HG02798 (cell line): ENCODE measurements at regions not wholly inside any gene's neighbourhood (a gene's known extent, or its start where the extent isn't known, plus 50 kb on each side); places are given as distances from the start of the nearest gene placed in this dataset.

Source experiments
- ATAC-seq: cut with Tn5 transposase; IDR thresholded peaks from one replicate; pipeline ENCODE4 v1.9.1; 2021; ENCODE audit warnings: mild to moderate bottlenecking; ENCODE audit not compliant: unreplicated experiment, poor library complexity

DNA sequence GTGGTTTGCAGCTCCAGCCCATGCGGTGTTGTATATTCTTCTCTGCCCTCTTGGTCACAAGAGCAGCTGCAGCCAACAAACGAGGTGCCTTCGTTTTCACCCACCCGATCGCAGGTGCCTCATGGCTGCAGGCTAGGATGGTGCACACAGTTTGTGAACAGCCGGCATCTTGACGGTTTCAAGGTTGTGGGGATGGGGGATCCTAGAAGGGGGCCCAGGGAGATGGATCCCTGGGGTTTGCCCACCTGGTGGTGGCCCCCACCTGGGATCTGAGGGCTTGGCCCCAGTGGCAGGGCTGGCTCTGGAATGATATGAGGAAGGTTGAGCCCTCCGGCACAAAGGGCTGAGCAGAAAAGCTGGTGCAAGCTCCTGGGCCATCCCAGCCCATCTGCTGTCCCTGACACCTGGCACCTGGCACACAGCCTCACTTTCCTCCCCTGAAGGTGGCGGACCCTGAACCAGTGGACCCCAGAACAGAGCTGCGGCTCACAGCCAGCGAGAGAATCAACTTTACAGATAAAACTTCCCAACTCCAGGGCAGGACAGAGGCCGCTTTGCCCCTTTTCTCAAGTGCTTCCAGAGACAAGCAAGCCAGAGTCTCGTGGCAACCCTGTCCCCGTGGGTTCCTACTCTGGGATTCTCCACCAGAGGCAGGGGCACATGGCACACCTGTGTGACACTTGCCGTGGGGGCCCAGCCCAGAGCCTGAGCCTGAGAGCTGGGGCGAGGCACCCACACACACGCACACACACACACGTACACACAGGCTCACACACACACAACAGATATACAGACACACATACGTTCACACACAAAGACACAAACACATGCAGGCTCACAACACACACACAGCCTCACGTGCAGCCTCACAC is 177.3 kb upstream of the PPP2R2D start:
- no peak for ATAC-seq

DNA sequence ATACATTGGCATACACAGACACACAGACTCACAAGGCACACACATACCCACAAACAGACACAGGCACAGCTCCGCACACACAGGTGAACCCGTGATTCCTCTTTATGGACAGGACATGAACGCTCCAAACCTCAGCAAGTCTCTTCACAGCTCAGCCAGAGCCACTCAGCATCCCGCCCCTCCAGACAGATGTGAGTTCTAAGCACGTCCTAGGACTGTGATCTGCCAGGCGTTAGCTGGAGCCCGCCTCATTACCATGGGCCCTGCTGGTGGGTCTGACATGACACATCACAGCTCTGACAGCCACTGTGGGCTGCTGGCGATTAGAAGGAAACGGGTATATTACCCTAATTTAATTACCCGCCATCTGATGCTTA is 176.7 kb upstream of the PPP2R2D start:
- no peak for ATAC-seq

DNA sequence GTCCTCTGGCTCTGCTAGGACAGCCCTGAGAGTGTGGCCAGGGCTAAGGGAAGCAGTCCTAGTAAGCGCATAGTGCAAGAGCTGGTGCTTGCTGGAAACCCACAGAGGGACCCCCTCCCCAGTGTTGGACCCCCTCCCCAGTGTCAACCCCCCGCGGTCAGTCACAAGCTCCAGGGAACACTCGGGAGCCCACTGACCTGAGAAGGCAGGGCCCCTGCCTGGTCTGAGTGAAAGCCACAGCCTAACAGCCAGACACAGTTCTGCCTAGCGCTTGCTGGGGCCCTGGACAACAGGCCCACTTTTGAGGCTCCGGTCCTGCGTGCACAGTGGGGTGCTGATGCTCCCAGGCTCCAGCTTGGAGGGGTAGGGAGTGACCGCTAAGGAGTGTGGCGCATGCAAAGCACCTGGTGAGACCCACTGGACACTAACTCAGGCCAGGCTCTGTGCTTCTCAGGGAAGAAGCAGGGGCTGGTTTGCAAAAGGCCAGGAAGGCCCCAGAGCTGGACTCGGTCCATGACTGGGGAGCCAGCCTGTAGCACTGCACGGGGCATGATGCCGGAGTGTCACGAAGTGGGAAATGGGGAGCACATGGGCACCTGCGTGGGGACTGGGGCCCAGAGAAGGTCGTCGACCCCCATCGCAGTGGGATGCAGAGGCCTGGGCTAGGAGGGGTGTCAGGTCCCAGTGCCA is 175.8 kb upstream of the PPP2R2D start:
- no peak for ATAC-seq

DNA sequence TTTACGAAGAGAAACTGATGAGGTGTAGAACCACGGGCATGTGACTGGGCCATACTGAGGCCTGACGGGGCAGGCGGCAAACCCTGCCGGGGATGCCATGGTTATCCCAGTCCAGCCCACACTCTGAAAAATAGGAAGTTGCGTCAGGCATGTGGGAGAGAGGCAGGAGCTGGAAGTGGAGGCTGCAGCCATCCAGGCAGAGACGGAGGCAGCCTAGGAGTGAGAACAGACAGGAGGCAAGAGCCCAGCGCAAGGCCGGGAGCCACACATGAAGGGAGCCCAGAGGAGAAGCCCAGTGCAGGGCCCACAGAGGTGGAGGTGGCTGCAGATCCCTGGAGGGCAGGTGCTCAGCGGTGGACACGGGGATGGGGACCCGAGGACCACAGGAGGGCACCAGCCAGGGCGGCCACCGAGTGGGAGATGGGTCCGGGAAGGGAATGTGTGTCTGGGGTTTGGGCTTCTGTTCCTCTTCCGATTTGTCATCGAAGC is 175.2 kb upstream of the PPP2R2D start:
- no peak for ATAC-seq

DNA sequence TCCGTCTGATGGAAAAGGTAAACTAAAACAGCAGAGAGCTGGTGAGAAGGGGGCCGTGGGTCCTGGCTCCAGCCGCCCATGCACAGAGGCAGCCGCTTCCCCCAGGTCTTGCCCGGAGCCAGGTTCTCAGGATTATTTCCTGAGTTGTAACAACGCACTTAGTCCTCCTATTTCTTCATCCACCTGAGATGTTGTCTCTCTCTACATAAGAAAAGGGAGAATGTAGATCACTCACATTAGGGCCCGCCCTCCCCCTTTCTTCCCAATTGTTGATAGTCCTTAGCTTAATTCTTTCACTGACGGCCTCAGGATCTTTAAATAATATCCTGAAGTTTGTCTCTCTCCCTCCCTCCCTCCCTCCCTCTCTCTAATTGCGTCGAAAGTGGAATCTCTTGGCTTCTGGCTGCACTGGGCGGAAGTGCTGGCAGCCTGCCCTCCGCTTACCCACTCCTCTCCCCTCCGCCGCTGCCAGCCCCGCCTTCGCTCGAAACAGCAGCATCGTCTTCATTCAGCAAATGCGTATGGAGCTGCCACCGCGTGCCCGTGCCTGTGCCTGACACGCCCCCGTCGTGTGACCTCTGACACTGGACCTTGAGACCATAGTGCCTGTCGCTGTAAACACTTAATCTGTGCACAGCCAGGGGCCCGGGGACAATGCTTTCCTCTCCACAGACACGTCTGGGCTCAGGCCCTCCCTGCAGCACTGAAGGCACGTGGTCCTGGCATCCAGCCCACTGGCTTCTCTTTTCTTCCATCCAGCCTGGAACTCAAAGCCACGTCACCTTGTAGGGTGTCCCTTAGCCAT is 174.5 kb upstream of the PPP2R2D start:
- no peak for ATAC-seq

DNA sequence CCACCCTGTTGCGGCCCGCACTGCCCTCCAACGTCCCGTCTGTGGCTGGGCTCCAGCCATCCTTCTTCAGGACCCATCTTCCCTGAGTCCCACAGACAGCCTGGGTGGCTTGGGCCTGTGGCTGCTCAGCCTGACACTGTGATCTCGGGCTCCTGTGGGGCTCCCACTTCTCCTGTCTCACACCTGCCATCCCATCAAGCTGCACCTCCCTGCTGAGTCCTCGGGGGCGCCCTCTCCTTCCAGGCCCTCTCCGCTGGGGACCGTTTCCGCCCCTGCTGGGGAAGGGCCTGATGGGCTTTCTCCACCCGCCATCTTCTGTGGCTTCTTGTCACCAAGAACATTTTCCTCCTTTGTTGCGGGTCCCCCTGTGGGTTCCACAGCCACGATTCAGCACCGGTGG is 173.8 kb upstream of the PPP2R2D start:
- no peak for ATAC-seq

DNA sequence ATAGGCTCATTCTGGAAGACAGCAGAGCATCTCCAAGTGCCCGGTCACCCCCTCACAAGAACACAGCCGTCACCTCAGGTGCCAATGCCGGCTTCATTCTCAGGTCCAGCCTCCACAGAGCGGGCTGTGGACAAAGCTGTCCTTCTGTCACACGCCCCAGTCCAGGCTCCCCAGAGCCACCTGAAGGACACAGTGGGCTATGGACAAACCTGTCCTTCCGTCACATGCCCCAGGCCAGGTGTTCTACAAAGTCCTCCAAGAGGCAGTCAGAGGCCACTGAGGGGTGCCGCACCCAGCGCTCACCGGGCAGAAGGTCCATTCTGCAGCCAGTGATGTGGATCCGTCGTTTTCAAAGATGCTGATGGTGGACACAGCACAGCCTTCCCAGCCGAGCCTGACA is 173.2 kb upstream of the PPP2R2D start:
- no peak for ATAC-seq

DNA sequence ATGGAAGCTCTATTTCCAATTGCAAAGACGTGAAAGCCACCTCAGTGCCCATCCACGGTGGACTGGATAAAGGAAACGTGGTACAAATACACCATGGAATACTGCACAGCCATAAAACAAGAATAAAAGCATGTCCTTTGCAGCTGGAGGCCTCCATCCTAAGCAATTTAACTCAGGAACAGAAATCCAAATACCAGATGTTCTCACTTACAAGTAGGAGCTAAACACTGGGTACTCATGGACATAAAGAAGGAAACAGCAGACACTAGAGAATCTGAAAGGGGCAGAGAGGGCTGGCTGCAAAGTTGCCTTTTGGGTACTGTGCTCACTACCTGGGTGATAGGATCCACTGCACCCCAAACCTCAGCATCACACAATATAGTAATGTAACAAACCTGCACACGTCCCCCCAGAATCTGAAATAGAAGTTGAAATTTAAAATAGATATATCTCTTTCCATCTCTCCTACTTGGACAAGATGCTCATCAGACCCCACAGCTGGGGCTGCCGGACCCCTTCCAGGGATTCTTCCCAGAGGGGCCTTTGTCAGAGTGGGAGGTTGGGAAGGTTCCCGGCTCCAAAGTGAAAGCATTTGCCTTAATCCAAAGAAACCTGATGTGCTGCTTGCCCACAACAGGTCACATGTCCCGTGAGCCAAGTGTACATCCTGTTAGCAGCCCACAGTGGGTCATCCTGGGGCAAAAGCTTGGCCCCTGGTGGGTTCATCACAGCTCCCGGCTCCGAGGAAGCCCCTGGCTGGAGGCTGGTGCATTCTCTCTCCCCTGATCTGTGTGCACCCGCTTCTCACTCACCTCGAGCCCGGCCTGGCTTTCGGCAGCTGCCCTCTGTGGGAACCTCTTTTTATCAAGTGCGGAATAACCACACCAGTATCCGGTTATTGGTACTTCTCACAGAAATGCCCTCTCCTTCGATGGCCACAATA is 172.3 kb upstream of the PPP2R2D start:
- ATAC-seq: no peak

DNA sequence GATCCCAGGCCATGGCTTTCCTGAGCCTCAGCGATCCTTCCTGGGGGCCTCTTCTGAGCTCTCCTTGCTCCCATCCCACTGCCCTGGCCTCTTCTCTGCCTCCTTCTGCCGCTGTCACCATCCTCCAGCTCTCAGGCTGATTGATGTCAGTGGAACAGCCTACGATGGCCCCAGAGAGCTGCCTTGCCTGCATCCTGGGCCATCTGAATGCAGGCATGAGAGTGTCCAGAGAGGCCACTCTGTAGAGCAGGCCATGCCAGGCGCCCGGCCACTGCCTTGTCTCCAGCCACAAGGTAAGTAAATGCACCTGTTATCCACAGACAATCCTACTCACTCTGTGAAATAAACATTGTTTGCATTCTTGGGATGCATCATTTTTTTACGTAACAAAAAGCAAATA is 171.4 kb upstream of the PPP2R2D start:
- ATAC-seq: no peak

DNA sequence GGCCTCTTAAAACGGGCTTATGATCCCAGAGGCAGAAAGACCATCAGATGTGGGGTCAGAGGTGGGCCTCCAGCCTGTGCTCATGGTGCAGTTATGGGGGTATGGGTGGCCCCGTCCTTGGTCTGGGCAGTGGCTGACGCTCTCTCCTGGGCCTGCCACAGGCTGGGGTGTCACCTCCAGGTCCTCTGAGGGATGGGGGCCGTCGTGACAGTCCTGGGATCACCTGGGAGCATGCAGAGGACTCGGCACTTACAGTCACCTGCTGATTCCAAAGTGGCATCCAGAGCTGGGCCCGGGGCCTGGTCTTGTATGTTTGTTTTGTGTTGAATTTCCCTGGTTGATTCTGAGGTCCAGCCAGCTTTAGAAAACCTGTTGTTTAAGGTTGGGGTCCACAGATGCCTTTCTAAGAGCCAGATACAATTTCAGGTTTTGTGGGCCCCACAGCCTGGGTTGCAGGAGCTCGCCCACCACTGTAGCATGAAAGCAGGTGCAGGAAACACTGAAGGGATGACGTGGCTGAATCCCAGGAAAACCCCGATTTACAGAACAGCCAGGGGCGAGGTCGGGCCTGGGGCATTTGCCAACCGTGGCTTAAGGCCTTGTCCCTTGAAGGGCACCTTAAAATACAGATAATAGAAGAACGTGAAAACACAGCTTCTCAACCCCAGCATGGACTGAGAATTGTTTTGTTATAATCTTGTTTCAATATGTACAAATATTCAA is 170.7 kb upstream of the PPP2R2D start:
- ATAC-seq: no peak

DNA sequence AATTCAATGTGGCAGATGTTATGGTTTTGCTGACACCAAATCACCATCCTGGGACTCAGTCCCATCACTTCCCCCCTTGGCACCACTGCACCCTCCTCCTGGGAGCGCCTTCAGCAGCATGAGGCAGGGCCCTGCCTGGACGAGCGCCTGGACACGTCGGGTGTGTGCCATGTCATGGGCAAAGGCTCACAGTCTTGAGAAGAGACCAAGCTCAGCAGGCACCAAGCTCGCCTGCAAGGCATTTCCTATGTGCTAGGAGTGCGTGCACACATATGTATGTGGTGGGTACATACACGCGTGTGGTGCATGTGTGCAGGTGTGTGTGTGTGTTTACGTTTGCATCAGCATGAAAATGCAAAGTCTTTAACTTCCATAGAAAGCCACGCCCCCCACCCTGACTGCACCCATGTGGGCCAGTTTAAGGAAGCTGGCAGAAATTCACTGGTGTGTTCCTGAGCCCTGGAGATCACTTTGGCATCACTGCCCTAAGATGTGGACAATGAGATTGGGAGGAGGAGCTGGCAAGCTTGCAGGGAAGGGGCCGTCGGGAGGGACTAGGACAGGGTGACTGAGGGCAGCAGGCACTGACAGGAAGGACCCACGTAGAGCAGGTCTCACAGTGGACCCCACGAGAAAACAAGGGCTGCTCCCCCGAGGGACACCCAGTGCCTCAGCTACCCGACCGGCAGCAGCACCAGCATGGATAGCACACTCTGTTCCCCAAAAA is 169.9 kb upstream of the PPP2R2D start:
- no peak for ATAC-seq

DNA sequence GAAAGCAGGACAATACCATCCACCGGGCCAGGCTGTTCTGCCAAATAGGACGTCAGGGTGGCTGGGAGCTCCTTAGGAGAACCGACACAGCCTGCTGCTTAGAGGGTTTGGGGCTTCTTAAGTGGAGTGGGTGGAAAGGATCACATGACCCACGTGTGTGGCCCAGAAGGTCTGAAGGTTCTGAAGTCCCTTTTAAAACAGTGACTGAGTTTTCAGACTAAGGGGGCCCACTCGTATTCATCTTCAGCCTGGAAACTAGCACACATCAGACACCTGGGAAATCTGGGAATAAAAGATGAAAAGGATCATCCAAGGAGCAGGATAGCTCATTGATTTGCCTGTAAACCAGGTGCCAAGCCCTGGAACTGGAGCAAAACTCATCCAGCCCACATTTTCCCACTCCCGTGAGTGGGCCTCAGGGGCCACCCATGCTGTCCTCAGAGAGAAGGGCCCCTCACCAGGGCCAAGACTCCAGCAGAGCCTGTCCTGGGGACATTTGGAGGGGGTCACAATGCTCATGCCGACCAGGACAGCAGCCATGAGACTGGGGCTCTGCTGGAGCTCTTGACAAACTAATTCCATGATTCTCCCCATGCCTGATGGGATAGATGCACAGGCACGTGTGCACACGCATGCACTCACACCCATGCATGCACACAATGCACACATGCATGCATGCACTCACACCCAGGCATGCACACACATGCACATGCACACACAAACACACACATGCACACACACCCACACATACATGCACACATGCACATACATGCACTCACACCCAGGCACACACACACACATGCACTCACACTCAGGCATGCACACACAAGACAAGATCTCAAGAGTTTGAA is 168.8 kb upstream of the PPP2R2D start:
- ATAC-seq: no peak

DNA sequence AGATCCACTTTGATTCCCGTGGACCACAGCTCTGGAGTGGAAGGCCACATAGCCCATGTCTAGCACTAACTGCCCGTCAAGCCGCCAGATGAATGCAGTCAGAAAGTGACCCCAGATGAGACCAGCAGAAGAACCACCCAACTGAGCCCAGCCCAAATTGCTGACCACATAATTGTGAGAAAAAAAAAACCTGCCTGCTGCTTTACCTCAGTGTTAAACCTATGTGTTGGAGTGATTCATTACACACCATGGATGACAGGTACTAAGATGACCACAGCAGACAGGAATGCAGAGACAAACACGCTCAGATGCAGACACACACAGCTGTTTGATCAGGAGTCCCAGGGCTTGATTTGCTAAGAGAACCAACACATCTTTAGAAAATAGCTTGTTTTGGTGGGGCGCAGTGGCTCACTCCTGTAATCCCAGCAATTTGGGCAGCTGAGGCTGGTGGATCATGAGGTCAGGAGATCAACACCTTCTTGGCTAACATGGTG is 168.1 kb upstream of the PPP2R2D start:
- no peak for ATAC-seq

DNA sequence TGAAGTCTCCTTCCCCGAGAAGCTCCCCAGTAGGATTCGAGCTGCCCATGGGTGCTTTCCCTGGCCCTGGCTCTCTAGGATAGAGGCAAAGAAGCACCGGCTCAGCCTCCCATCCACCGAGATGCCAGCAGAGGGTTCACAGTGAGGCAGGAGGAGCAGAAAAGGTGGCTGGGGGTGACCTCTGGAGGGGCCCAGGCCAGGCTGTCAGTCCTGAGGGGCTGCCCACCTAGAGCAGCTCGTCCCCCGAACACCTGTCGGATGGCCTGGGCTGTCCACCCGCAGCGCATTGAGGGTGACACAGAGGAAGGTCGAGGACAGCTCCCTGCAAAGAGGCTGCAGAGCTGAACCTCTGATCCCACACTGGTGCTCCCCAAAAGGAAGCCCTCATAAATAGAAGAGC is 167.2 kb upstream of the PPP2R2D start:
- ATAC-seq: no peak

DNA sequence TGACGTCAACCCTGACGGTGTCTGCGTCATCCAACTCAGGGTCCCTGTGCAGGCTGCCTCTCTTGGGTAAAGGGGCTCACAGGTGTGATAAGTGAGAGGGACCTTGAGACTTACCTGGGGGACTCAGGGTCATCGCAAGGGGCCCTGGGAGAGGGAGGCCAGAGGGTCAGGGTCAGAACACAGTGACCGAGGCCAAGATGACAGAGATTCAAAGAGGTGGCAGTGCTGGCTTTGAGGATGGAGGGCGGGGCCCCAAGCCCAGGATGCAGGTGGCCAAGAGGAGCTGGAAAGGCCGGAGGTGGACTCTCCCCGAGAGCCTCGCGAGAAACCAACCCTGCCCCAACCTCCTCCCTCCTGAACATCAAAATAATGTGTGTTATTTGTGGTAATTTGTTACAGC is 165.2 kb upstream of the PPP2R2D start:
- no peak for ATAC-seq

DNA sequence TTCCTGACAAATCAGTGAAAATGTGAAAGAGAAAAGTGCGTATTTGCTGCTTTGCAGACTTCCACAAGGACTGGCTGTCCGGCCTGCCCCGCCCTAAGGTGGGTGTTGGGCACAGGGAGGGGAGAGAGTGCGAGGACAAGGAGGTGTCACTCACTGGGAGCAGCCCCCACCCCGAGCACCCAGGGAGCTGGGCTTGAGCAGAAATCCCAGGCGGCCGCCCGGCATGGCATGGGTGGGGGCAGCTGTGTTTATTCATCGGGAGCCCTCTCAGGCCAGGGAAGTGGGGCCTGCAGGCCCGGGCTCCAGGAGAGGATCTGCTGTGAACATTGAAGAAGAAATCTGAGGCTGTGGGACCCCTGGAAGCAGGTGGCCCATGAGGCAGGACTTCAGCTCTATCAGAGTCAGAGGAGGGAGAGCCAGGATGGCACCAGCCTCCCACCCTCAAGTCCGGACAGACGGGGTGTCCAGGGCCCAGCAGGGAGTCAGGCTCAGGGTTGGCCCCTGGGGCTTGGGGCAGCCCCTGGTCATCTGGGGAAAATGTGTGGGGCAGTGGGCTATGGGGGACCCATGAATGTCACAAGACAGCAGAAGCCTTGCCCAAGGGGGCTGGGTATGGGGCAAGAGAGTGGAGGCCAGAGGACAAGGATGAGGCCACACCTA is 164.4 kb upstream of the PPP2R2D start:
- ATAC-seq: no peak
